ENCODE measurements at regions not wholly inside any gene's neighbourhood (a gene's known extent, or its start where the extent isn't known, plus 50 kb on each side); places are given as distances from the start of the nearest gene placed in this dataset.

GRCh38 chr6:40796260-40797221, 209.4 kb upstream of the LRFN2 start:
- peak; percentile 41 for DNase-seq (ENCODE audit: low read depth)

GRCh38 chr6:40794586-40794985, 207.4 kb upstream of the LRFN2 start:
- DNase-seq (ENCODE audit: low read depth): no peak

- no peak for DNase-seq (ENCODE audit: low read depth)
These were observed 205.0 kb upstream of the LRFN2 start for GRCh38 chr6:40792183-40792582.

GRCh38 chr6:40791004-40791403, 203.8 kb upstream of the LRFN2 start:
- DNase-seq (ENCODE audit: low read depth): peak; percentile 68

- DNase-seq (ENCODE audit: low read depth): peak; percentile 75
These were observed 201.8 kb upstream of the LRFN2 start for GRCh38 chr6:40788661-40789655.

- no peak for DNase-seq (ENCODE audit: low read depth)
These were observed 195.2 kb upstream of the LRFN2 start for GRCh38 chr6:40782355-40782754.

DNA sequence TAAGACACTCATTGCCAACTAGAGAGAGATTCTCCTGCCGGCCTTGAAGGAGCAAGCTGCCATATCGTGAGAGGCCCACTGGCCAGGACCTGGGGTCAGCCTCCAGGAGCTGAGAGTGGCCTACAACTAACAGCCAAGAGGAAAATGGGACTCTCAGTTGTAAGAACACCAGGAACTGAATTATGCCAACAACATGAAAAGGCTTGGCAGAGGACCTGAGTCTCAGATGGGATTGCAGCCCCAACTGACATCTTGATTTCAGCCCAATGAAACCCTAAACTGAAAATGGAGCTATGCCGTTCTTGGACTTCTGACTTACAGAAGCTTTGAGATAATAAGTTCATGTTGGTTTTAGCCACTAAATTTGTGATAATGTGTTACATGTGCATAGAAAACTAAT, 193.5 kb upstream of the LRFN2 start:
- DNase-seq (ENCODE audit: low read depth): no peak

DNA sequence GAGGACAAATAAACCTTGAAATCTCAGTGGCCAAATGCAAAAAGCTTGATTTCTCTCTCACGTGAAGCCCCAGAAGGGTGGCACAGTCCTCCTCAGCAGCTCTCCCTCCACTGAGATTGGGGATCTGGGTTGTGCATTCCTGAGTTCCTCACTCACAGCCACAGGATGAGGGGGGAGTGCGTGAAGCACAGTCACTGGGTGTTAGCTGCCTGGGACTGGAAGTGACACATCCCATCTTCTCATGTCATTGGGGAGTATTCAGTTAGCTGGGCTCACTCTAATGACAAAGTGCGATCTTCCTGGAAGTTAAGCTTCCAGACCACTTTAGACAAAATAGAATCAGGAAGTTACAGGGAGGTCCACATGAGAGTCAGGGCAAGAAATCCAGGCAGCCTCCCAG, 192.2 kb upstream of the LRFN2 start:
- DNase-seq (ENCODE audit: low read depth): peak; percentile 84

DNA sequence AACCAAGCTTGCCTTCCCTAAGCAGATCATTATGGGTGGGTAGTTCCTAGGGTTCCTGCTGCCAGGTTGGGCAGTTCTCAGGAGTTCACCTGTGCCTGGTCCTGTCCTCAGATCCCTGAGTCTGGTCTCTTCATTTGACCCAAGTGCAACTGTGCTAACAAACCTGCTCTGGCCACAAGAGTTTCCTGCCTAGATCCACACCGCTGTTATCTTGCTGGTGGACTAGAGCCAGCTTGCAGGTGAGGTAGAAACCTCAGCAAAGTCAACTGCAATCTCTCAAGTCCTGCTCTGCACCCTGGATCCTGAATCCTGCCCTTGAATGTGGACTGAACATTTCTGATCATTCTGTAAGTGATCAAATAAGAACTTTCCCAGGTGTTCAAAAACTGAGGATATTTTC, 191.8 kb upstream of the LRFN2 start:
- no peak for DNase-seq (ENCODE audit: low read depth)

GRCh38 chr6:40778196-40778595, 191.0 kb upstream of the LRFN2 start:
- peak; percentile 35 for DNase-seq (ENCODE audit: low read depth)

DNA sequence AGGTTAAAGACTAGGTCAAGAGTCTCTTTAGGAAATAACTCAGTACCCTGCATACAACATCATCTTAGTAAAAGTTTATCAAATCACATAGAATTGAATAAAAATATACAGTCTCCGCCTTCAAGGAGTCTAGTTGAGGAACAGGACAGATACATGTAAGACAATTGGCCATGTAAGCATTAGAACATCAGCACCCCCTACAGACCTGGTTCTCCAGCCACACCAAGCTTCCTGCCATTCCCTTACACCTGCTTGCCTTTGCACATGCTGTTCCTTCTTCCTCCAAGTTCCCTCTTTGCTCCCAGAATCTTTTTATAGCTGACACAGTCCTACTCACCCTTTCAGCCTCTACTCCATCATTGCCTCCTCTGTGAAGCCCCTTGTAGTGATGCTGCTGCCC, 187.8 kb upstream of the LRFN2 start:
- DNase-seq (ENCODE audit: low read depth): no peak

DNA sequence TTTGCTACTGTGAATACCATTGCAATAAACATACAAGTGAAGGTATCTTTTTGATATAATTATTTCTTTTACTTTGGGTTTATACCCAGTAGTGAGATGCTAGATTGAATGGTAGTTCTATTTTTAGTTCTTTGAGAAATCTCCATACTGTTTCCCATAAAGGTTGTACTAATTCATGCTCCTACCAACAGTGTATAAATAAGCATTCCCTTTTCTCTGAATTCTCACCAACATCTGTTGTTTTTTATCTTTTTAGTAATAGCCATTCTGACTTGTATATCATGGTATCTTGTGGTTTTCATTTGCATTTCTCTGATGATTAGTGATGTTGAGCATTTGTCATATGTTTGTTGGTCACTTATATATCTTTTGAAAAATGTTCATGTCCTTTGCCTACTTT, 183.6 kb upstream of the LRFN2 start:
- DNase-seq (ENCODE audit: low read depth): no peak

DNA sequence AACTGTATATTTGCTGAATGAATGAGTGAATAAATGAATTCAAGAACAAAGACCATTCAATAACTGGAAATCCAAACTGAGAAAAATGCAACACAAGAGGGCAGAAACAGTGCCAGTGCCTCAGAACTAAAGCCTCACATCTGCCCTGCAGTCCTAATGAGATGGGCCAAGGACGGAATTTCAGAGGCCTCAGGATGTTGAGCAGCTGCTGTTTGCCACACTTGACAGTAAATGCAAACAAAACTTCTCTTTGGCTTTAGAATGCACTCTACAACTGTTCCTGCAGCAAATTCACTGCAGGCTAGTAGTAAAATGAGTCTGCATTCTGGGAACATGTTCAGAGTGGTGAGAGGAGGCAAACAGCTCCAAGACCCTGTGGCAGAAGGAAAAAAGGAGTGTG, 177.6 kb upstream of the LRFN2 start:
- DNase-seq (ENCODE audit: low read depth): no peak

DNA sequence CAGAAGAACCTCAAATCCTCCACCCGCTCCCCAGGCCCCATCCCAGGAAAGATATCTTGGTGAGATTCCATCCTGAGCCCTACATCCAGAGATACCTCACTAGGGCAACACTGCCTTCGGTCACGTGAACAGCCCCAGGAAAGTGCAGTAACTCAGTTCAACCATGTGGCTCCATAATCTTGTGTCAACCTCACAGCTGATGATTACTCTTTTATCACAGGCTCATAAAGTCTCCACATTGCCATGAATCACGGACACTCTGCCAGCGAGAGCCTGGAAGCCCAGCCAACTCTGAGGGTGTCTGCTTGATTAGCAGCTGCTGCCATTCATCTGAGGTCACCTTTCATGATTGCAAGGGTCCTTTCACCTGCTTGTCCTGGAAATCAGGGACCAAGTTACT, 175.8 kb upstream of the LRFN2 start:
- no peak for DNase-seq (ENCODE audit: low read depth)

GRCh38 chr6:40760887-40761286, 173.7 kb upstream of the LRFN2 start:
- no peak for DNase-seq (ENCODE audit: low read depth)

- DNase-seq (ENCODE audit: low read depth): no peak
These were observed 172.7 kb upstream of the LRFN2 start for GRCh38 chr6:40759838-40760237.

GRCh38 chr6:40759264-40759663, 172.1 kb upstream of the LRFN2 start:
- DNase-seq (ENCODE audit: low read depth): no peak

DNA sequence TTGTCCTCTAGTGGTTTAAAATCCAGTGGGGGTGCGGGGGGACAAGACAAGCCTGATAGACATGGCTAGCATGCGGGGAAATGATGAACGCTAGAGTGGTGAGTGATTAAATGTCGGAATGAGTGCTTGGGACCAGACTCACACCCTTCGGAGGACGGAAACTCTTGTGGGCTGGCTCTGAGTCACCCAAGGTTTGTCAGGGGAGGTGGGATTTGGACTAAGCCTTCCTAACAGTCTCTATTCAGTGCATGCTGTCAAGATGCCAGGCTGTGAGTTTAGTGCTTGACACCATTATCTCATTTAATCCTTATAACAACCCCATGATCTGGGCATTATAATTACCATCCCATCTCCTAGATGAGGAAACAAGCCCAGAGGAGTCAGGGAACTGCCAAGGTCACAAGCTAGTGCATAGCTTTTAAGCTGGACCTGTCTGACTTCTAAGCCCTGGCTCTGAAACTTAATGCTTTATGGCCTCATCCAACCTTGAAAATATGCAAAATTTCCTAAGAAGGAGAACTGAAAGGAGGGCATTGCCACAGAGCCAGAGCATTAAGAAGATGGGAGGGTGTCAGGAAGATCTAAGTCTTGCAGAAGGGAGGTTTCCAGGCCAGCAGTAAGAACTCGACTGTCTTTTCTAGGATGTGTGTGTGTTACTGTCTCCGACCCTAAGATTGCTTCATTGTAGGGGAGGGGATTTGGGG, 168.7 kb upstream of the LRFN2 start:
- DNase-seq (ENCODE audit: low read depth): peak; percentile 70

GRCh38 chr6:40755046-40755681, 168.0 kb upstream of the LRFN2 start:
- peak; percentile 54 for DNase-seq (ENCODE audit: low read depth)

DNA sequence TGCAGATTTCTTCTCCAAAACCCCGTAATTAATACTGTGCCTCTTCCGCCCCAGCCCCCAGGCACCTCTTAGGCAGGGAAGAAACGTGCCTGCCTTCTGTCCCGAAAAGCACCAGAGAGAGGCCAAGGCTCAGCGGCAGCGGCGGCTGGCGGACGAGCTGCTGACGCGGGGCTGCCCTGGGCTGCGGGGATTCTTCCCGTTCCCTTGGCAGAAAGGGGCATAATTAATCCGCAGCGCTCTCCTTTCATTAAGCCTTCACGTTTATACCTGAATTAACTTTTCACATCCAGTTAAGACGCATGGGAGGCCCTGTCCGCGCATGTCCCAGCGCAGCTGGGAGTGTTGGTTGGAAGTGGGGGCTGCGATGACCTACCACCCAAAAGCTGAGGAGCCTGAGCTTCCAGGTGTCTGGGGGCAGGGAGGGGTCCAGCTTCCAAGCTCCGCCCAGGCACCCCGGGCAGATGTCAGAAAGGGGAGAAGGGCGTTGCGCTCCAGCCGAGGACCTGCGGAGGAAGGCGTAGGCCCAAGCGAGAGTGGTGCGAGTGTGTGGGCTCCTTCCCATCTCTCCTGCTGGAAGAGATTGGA, 167.4 kb upstream of the LRFN2 start:
- no peak for DNase-seq (ENCODE audit: low read depth)

Measured in RPMI7951 (cell line).